Breast epithelium (tissue), 4 donors: ENCODE measurements at regions not wholly inside any gene's neighbourhood (a gene's known extent, or its start where the extent isn't known, plus 50 kb on each side); places are given as distances from the start of the nearest gene placed in this dataset.

Source experiments
- DNase-seq, 2 donors: peaks; one replicate each; pipeline ENCODE4 v3.0.0-alpha.2; 2019; ENCODE audit warnings: low spot score in 2 of 2
- H3K27ac ChIP-seq, 2 donors: fragments of 200-600 bp; sonication (generic) in 1 of 2; one replicate each; pipeline ENCODE4 v1.5.1; 2016 to 2019; ENCODE audit warnings: mild to moderate bottlenecking in 1 of 2
- H3K27me3 ChIP-seq, 2 donors: fragments of 200-600 bp; sonication (generic) in 1 of 2; one replicate each; pipeline versions ENCODE4 v1.5.1 to v1.6.0; 2017 to 2019; ENCODE audit warnings: control low read depth in 1 of 2, mild to moderate bottlenecking in 1 of 2
- H3K36me3 ChIP-seq: fragments of 200-600 bp; one replicate; pipeline ENCODE4 v1.5.1; 2019
- H3K4me1 ChIP-seq, 2 donors: fragments of 200-600 bp; sonication (generic); one replicate each; pipeline ENCODE4 v1.5.1; 2016 to 2019; ENCODE audit warnings: control low read depth in 1 of 2
- H3K4me3 ChIP-seq, 3 donors: fragments of 200-600 bp; sonication (generic); 1 replicate in 2 of 3; 2 replicates in 1 of 3; pipeline ENCODE4 v1.5.1; 2016 to 2019; ENCODE audit warnings: mild to moderate bottlenecking in 3 of 3, moderate library complexity in 2 of 3
- H3K9me3 ChIP-seq, 2 donors: fragments of 200-600 bp; sonication (generic) in 1 of 2; one replicate each; pipeline ENCODE4 v1.5.1; 2016 to 2019; ENCODE audit warnings: control low read depth in 1 of 2
- POLR2A ChIP-seq: fragments of 450-650 bp; IDR thresholded peaks from one replicate; pipeline ENCODE4 v1.6.1; 2016; ENCODE audit warnings: antibody characterized with exemption, mild to moderate bottlenecking, moderate library complexity
- POLR2AphosphoS5 ChIP-seq, 3 donors: sonication (generic); formaldehyde crosslinking; IDR thresholded peaks; one replicate each; pipeline ENCODE4 v1.6.1; 2017; ENCODE audit warnings: antibody characterized with exemption in 3 of 3
- intact Hi-C: fragments of 100-400 bp; cut with DNase I; formaldehyde crosslinking; loops from one replicate; pipeline ENCODE4 v1.15.1; 2023; ENCODE audit warnings: low total_unique reads
- TF ChIP-seq, protein P1 (sequence below), 3 donors: fragments of 450-650 bp; IDR thresholded peaks; one replicate each; pipeline ENCODE4 v1.5.1; 2016 to 2017; ENCODE audit warnings: antibody characterized with exemption in 3 of 3, mild to moderate bottlenecking in 3 of 3, moderate library complexity in 3 of 3

DNA sequence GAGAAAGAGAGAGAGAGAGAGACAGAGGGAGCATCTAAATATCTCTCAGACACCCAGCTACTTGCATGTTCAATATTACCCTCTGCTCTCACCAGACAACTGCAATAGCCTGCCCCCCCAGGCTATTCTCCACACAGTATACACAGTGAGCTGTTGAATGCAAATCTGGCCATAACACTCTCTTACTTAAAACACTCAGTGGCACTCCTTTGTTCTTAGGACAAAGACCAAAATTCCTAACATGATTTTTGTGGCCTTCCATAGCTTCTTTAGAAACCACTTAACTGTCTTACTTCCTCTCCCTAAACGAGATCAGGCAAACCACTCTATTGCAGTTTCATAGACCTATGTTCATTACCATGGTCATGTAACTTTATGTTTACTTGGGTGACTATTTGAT lies 903.6 kb upstream of the AUTS2 start:
- no peak for DNase-seq
- intact Hi-C loops = no loop called here
- TF ChIP-seq, protein P1, sequence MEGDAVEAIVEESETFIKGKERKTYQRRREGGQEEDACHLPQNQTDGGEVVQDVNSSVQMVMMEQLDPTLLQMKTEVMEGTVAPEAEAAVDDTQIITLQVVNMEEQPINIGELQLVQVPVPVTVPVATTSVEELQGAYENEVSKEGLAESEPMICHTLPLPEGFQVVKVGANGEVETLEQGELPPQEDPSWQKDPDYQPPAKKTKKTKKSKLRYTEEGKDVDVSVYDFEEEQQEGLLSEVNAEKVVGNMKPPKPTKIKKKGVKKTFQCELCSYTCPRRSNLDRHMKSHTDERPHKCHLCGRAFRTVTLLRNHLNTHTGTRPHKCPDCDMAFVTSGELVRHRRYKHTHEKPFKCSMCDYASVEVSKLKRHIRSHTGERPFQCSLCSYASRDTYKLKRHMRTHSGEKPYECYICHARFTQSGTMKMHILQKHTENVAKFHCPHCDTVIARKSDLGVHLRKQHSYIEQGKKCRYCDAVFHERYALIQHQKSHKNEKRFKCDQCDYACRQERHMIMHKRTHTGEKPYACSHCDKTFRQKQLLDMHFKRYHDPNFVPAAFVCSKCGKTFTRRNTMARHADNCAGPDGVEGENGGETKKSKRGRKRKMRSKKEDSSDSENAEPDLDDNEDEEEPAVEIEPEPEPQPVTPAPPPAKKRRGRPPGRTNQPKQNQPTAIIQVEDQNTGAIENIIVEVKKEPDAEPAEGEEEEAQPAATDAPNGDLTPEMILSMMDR (IDR thresholded peaks at IDR 0.05) = no peak
- TF ChIP-seq POLR2AphosphoS5 (IDR thresholded peaks at IDR 0.05) (no peak), POLR2A (no peak)

DNA sequence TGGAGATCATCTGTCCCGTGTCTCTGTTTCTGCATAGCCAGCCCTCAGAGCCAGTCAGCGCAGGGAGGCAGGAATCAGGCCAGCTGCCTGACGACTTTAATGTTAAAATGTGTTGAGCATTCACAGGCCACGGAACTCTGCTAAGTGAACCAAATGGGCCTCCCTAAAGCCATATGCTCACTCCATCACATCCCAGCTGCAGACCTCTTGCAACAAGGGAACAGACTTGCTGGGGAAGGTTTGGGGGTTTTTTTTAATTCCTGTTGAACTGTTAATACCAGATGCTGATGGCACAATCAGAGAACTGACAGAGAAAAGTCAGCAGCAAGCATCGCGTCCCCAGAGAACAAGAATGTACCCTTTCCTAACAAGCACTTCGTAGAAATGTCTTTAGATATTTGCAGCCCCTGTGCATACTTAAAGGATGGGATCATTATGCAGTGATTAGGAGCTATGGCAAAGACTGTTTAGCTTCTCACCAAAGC lies 900.4 kb upstream of the AUTS2 start:
- TF ChIP-seq POLR2AphosphoS5 (IDR thresholded peaks at IDR 0.05) (no peak), POLR2A (no peak)
- TF ChIP-seq, protein P1 (IDR thresholded peaks at IDR 0.05) = no peak
- no peaks in the 10 kb centered on the region for H3K27me3 ChIP-seq
- DNase-seq = no peak
- H3K4me1 ChIP-seq = no peaks in the 10 kb centered on the region
- intact Hi-C loops = no loop called here
- H3K9me3 ChIP-seq = no peaks in the 10 kb centered on the region
- H3K4me3 ChIP-seq = no peak overlapping the region
- H3K27ac ChIP-seq = no peak overlapping the region
- H3K36me3 ChIP-seq = no peaks in the 10 kb centered on the region

More for the DNA sequence above, 903.6 kb upstream of the AUTS2 start:
- Histone ChIP-seq H3K36me3 (no peaks in the 10 kb centered on the region), H3K9me3 (no peaks in the 10 kb centered on the region), H3K4me1 (no peaks in the 10 kb centered on the region), H3K4me3 (no peak overlapping the region), H3K27ac (no peak overlapping the region), H3K27me3 (no peaks in the 10 kb centered on the region)

GRCh38 chr7:68699090-68699711 lies 899.1 kb upstream of the AUTS2 start:
- H3K27ac ChIP-seq = no peak overlapping the region
- intact Hi-C loops = no loop called here
- no peaks in the 10 kb centered on the region for H3K9me3 ChIP-seq
- no peak overlapping the region for H3K4me3 ChIP-seq
- no peaks in the 10 kb centered on the region for H3K27me3 ChIP-seq
- no peaks in the 10 kb centered on the region for H3K36me3 ChIP-seq
- H3K4me1 ChIP-seq = no peaks in the 10 kb centered on the region
- DNase-seq = no peak
- TF ChIP-seq, protein P1 (IDR thresholded peaks at IDR 0.05) = no peak
- TF ChIP-seq POLR2AphosphoS5 (IDR thresholded peaks at IDR 0.05) (no peak), POLR2A (no peak)

DNA sequence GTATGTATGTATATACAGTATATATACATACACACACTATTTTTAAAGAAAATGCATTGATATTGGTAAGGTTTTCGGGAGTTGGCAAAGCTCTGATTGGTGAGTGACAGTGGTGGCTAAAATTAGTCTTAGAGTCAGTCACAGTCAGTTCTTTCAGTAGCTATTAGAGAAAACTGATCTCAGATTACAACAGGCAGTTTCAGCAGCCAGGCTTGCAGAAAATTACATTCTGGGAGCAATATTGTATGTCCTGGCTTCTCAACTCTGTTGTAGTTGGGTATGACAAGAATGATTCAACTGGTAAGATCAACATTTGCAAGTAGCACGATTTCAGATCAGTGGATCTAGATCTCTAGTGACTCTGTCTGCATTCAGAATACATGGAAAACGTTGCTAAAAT lies 897.9 kb upstream of the AUTS2 start:
- H3K27ac ChIP-seq = no peak overlapping the region
- no peak for DNase-seq
- intact Hi-C loops = no loop called here
- TF ChIP-seq, protein P1 (IDR thresholded peaks at IDR 0.05) = no peak
- TF ChIP-seq POLR2A (no peak), POLR2AphosphoS5 (IDR thresholded peaks at IDR 0.05) (no peak)
- no peaks in the 10 kb centered on the region for H3K4me1 ChIP-seq
- no peak overlapping the region for H3K4me3 ChIP-seq
- H3K9me3 ChIP-seq = no peaks in the 10 kb centered on the region
- H3K27me3 ChIP-seq = no peaks in the 10 kb centered on the region
- no peaks in the 10 kb centered on the region for H3K36me3 ChIP-seq

- Histone ChIP-seq H3K9me3 (peaks cover 0 to 4% of the 10 kb centered on the region in 2 donors), H3K4me1 (no peaks in the 10 kb centered on the region), H3K27me3 (no peaks in the 10 kb centered on the region), H3K4me3 (no peak overlapping the region), H3K36me3 (no peaks in the 10 kb centered on the region), H3K27ac (no peak overlapping the region)
- no peak for DNase-seq
- TF ChIP-seq POLR2A (no peak), POLR2AphosphoS5 (IDR thresholded peaks at IDR 0.05) (no peak)
- TF ChIP-seq, protein P1 (IDR thresholded peaks at IDR 0.05) = no peak
- intact Hi-C loops = no loop called here
Measured at GRCh38 chr7:68706291-68706690, 892.0 kb upstream of the AUTS2 start.
